ENCODE measurements at regions not wholly inside any gene's neighbourhood (a gene's known extent, or its start where the extent isn't known, plus 50 kb on each side); places are given as distances from the start of the nearest gene placed in this dataset.

GRCh38 chr20:21017528-21018085 lies 88.6 kb downstream of the LINC00237 start (continued):
- TF ChIP-seq HNF1A (IDR thresholded peaks at IDR 0.05; ENCODE audit: low read depth) (peak; percentile 83), HNF1A (CRISPR knock-in tag; IDR thresholded peaks at IDR 0.05; ENCODE audit: borderline replicate concordance) (peak; percentile 94; the same call in 1 of the 2 replicates), HNF1B (CRISPR knock-in tag; IDR thresholded peaks at IDR 0.05) (peak; percentile 70; the same call in 1 of the 2 replicates), ZNF879 (CRISPR knock-in tag; IDR thresholded peaks at IDR 0.05) (no peak), NFYC (CRISPR knock-in tag; IDR thresholded peaks at IDR 0.05) (peak; percentile 27; the same call in 1 of the 2 replicates), ZBTB39 (CRISPR knock-in tag; IDR thresholded peaks at IDR 0.05) (no peak), IRF2 (CRISPR knock-in tag; IDR thresholded peaks at IDR 0.05) (peak; percentile 56), ZNF772 (CRISPR knock-in tag; IDR thresholded peaks at IDR 0.05) (peak; percentile 31; the same call in 1 of the 2 replicates), HES4 (CRISPR knock-in tag; IDR thresholded peaks at IDR 0.05; ENCODE audit: borderline replicate concordance) (no peak), HDAC2 (CRISPR knock-in tag; IDR thresholded peaks at IDR 0.05) (peak; percentile 86), GATA4 (IDR thresholded peaks at IDR 0.05; ENCODE audit: borderline replicate concordance, low read depth) (peak; percentile 98), MTF1 (CRISPR knock-in tag; IDR thresholded peaks at IDR 0.05) (no peak), ATF2 (CRISPR knock-in tag; IDR thresholded peaks at IDR 0.05) (peak; percentile 24; the same call in 1 of the 2 replicates), NFYB (CRISPR knock-in tag; IDR thresholded peaks at IDR 0.05) (peak; percentile 19; the same call in 1 of the 2 replicates), ZFP1 (CRISPR knock-in tag; IDR thresholded peaks at IDR 0.05) (0 out of 2 replicates have a peak, but pooled peaks have one; percentile 38), DZIP1 (CRISPR knock-in tag; IDR thresholded peaks at IDR 0.05) (no peak), ZNF782 (CRISPR knock-in tag; IDR thresholded peaks at IDR 0.05; ENCODE audit: borderline replicate concordance) (no peak), ZNF264 (CRISPR knock-in tag; IDR thresholded peaks at IDR 0.05) (no peak), NCOA2 (CRISPR knock-in tag; IDR thresholded peaks at IDR 0.05) (peak; percentile 98)
